Dedifferentiated amniotic fluid mesenchymal stem cell (primary cell): ENCODE measurements at regions not wholly inside any gene's neighbourhood (a gene's known extent, or its start where the extent isn't known, plus 50 kb on each side); places are given as distances from the start of the nearest gene placed in this dataset.

Source experiments
- DNase-seq: peaks from one replicate; pipeline ENCODE4 v3.0.0-alpha.2; 2016; ENCODE audit errors: extremely low spot score

GRCh38 chr12:61412201-61412600 is 848.0 kb upstream of the USP15 start:
- no peak for DNase-seq

- no peak for DNase-seq
These were observed 845.7 kb upstream of the USP15 start for GRCh38 chr12:61414470-61414869.

GRCh38 chr12:61422786-61423185 is 837.4 kb upstream of the USP15 start:
- no peak for DNase-seq

- DNase-seq: no peak
These were observed 808.1 kb upstream of the USP15 start for GRCh38 chr12:61452076-61452475.

GRCh38 chr12:61487728-61488127 is 772.5 kb upstream of the USP15 start:
- no peak for DNase-seq

GRCh38 chr12:61490526-61491498 is 769.4 kb upstream of the USP15 start:
- DNase-seq: no peak

GRCh38 chr12:61502179-61502578 is 758.0 kb upstream of the USP15 start:
- DNase-seq: no peak

- no peak for DNase-seq
These were observed 755.7 kb upstream of the USP15 start for GRCh38 chr12:61504396-61505080.

GRCh38 chr12:61513499-61513898 is 746.7 kb upstream of the USP15 start:
- no peak for DNase-seq

GRCh38 chr12:61514016-61514415 is 746.2 kb upstream of the USP15 start:
- no peak for DNase-seq

GRCh38 chr12:61521258-61521657 is 738.9 kb upstream of the USP15 start:
- DNase-seq: no peak

- no peak for DNase-seq
These were observed 736.8 kb upstream of the USP15 start for GRCh38 chr12:61523276-61523992.

- no peak for DNase-seq
These were observed 735.4 kb upstream of the USP15 start for GRCh38 chr12:61524851-61525250.

GRCh38 chr12:61525331-61525730 is 734.9 kb upstream of the USP15 start:
- no peak for DNase-seq

GRCh38 chr12:61530456-61530855 is 729.7 kb upstream of the USP15 start:
- no peak for DNase-seq

GRCh38 chr12:61531195-61531594 is 729.0 kb upstream of the USP15 start:
- no peak for DNase-seq

GRCh38 chr12:61536117-61536516 is 724.1 kb upstream of the USP15 start:
- no peak for DNase-seq

GRCh38 chr12:61536525-61536924 is 723.7 kb upstream of the USP15 start:
- DNase-seq: no peak

- no peak for DNase-seq
These were observed 721.3 kb upstream of the USP15 start for GRCh38 chr12:61538951-61539350.

GRCh38 chr12:61542551-61542950 is 717.7 kb upstream of the USP15 start:
- no peak for DNase-seq

- DNase-seq: no peak
These were observed 713.9 kb upstream of the USP15 start for GRCh38 chr12:61546296-61546695.

- no peak for DNase-seq
These were observed 707.1 kb upstream of the USP15 start for GRCh38 chr12:61553091-61553490.
